ENCODE measurements at regions not wholly inside any gene's neighbourhood (a gene's known extent, or its start where the extent isn't known, plus 50 kb on each side); places are given as distances from the start of the nearest gene placed in this dataset.
A peak's percentile ranks its signal among the peaks of the same experiment; 100 is the strongest.

DNA sequence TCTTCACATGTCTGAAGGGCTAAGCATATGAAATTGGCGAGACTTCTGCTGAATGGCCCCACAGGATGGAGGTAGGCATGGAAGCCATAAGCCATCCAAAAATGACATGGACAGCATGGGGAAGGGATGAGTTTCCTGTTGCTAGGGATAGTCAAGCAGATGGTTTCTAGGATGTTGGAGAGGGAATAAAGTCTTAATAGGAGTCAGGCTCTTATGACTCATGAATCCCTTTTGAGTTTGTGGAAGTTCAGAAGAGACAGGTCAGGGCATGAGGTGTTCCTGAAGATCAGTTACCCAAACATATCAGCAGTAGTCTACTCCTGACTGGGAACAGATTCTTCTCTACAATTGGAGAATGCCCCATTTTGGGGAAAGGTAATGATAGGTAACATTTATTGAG is 243.9 kb downstream of the REEP3 start:
- Histone ChIP-seq H3K79me2 (ENCODE audit: low read length) (no peaks in the 10 kb centered on the region), H3K4me1 (ENCODE audit: low read length) (0 out of 2 replicates have a peak, but pooled peaks cover 3% of the 10 kb centered on the region), H3K9me3 (ENCODE audit: insufficient read depth, low read length) (no peaks in the 10 kb centered on the region), H3K27ac (ENCODE audit: low read length) (no peak overlapping the region), H3K9ac (ENCODE audit: low read length) (no peak overlapping the region), H3K4me3 (ENCODE audit: low read length) (no peak overlapping the region), H4K20me1 (ENCODE audit: insufficient read depth, low read length) (no peaks in the 10 kb centered on the region), H3K27me3 (ENCODE audit: low read depth, low read length) (no peaks in the 10 kb centered on the region), H2AFZ (ENCODE audit: low read depth, low read length) (no peak overlapping the region), H3K4me2 (ENCODE audit: low read length) (no peak overlapping the region), H3K36me3 (replicated peaks; ENCODE audit: low read depth, low read length) (no peaks in the 10 kb centered on the region)
- no peak for TF ChIP-seq EZH2phosphoT487 (IDR thresholded peaks at IDR 0.05; ENCODE audit: low read depth)
- TF ChIP-seq, protein P1, sequence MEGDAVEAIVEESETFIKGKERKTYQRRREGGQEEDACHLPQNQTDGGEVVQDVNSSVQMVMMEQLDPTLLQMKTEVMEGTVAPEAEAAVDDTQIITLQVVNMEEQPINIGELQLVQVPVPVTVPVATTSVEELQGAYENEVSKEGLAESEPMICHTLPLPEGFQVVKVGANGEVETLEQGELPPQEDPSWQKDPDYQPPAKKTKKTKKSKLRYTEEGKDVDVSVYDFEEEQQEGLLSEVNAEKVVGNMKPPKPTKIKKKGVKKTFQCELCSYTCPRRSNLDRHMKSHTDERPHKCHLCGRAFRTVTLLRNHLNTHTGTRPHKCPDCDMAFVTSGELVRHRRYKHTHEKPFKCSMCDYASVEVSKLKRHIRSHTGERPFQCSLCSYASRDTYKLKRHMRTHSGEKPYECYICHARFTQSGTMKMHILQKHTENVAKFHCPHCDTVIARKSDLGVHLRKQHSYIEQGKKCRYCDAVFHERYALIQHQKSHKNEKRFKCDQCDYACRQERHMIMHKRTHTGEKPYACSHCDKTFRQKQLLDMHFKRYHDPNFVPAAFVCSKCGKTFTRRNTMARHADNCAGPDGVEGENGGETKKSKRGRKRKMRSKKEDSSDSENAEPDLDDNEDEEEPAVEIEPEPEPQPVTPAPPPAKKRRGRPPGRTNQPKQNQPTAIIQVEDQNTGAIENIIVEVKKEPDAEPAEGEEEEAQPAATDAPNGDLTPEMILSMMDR (IDR thresholded peaks at IDR 0.05; ENCODE audit: low read depth, low read length), result no peak

DNA sequence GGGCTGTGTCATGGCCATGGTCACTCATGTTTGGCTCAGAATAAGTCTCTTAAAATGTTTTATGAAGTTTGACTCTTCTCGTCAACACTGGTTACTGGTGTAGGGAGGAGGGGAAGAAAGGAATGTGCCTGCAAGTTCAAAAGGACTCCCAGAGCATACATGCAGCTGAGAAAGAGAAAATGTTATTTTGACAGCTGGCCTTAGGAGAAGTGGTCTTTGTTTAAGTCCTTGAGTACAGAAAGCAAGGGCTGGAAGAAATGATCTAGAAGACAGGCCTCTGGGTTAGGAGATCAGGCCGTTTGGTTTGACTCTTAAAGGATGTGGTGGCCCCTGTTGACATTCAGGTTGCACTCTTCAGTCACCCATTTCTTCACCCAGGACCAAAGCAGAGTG is 245.5 kb downstream of the REEP3 start:
- no peaks in the 10 kb centered on the region for H3K27me3 ChIP-seq (ENCODE audit: low read depth, low read length)
- no peak overlapping the region for H3K9ac ChIP-seq (ENCODE audit: low read length)
- TF ChIP-seq EZH2phosphoT487 (IDR thresholded peaks at IDR 0.05; ENCODE audit: low read depth), result no peak
- TF ChIP-seq, protein P1 (IDR thresholded peaks at IDR 0.05; ENCODE audit: low read depth, low read length), result no peak
- H3K27ac ChIP-seq (ENCODE audit: low read length), result no peak overlapping the region
- H3K4me3 ChIP-seq (ENCODE audit: low read length), result no peak overlapping the region
- H2AFZ ChIP-seq (ENCODE audit: low read depth, low read length), result no peak overlapping the region
- no peaks in the 10 kb centered on the region for H3K9me3 ChIP-seq (ENCODE audit: insufficient read depth, low read length)
- H3K4me1 ChIP-seq (ENCODE audit: low read length), result 0 out of 2 replicates have a peak, but pooled peaks cover 3% of the 10 kb centered on the region
- H3K4me2 ChIP-seq (ENCODE audit: low read length), result no peak overlapping the region
- H3K36me3 ChIP-seq (replicated peaks; ENCODE audit: low read depth, low read length), result no peaks in the 10 kb centered on the region
- no peaks in the 10 kb centered on the region for H3K79me2 ChIP-seq (ENCODE audit: low read length)
- H4K20me1 ChIP-seq (ENCODE audit: insufficient read depth, low read length), result no peaks in the 10 kb centered on the region

DNA sequence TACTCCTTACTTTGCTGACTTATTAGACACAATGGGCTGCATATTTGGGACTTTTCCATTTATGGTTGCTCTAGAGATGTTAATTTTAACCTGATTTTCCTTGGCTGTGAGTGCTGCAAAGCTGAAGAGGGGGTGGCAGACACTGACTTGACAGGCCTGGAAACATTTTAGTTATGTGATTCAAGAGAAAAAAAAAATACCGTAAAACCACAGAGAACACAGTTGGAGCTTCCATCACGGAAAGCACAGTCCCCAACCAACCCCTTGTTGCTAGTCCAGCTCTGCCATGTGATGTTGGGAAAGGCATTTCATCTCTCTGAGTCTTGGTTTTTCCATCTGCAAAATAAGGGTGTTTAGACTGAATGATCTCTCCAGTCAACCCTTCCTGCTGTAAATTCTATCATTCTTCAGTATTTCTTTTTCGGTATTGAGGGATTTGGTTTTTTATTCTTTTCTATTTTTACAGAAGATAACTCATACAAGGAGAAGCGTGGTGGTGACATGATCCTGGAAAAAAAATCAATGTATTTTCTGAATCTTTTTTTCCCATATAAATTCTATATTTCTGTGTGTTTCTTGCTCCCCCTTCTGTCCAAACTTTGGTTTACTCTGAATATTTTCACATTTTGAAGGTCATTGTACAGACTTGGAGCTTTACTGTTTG is 246.1 kb downstream of the REEP3 start:
- Histone ChIP-seq H3K9ac (ENCODE audit: low read length) (no peak overlapping the region), H3K9me3 (ENCODE audit: insufficient read depth, low read length) (no peaks in the 10 kb centered on the region), H3K4me3 (ENCODE audit: low read length) (no peak overlapping the region), H3K27ac (ENCODE audit: low read length) (no peak overlapping the region), H3K4me2 (ENCODE audit: low read length) (no peak overlapping the region; the same call in 1 of the 2 replicates), H3K36me3 (replicated peaks; ENCODE audit: low read depth, low read length) (no peaks in the 10 kb centered on the region), H3K27me3 (ENCODE audit: low read depth, low read length) (no peaks in the 10 kb centered on the region), H2AFZ (ENCODE audit: low read depth, low read length) (no peak overlapping the region), H4K20me1 (ENCODE audit: insufficient read depth, low read length) (no peaks in the 10 kb centered on the region), H3K79me2 (ENCODE audit: low read length) (no peaks in the 10 kb centered on the region), H3K4me1 (ENCODE audit: low read length) (0 out of 2 replicates have a peak, but pooled peaks cover 3% of the 10 kb centered on the region)
- TF ChIP-seq, protein P1 (IDR thresholded peaks at IDR 0.05; ENCODE audit: low read depth, low read length), result peak; percentile 51
- no peak for TF ChIP-seq EZH2phosphoT487 (IDR thresholded peaks at IDR 0.05; ENCODE audit: low read depth)

DNA sequence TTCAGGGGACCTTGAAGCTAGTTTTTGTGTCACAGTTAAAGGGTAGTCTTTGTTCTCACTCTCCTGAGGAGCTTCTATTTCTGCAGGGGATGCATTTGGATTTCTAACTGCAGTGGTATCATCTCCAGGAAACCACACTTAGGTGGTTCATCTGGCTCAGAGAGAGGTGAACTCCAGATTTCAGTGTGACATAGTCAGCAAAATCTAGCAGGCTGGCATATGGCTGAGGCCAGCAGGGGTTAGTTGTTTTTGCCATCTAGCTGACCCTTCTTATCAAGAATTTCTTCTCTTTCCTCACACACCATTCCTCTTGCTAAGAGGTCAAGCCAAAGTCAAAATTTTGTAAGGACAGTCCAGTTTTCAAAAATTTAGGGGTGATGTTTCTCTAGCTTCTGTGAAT is 248.2 kb downstream of the REEP3 start:
- no peak overlapping the region for H3K27ac ChIP-seq (ENCODE audit: low read length)
- no peak overlapping the region for H3K9ac ChIP-seq (ENCODE audit: low read length)
- H3K4me3 ChIP-seq (ENCODE audit: low read length), result no peak overlapping the region
- no peak overlapping the region for H2AFZ ChIP-seq (ENCODE audit: low read depth, low read length)
- no peaks in the 10 kb centered on the region for H3K9me3 ChIP-seq (ENCODE audit: insufficient read depth, low read length)
- 0 out of 2 replicates have a peak, but pooled peaks cover 4% of the 10 kb centered on the region for H3K27me3 ChIP-seq (ENCODE audit: low read depth, low read length)
- TF ChIP-seq, protein P1 (IDR thresholded peaks at IDR 0.05; ENCODE audit: low read depth, low read length), result no peak
- no peaks in the 10 kb centered on the region for H3K36me3 ChIP-seq (replicated peaks; ENCODE audit: low read depth, low read length)
- H3K4me2 ChIP-seq (ENCODE audit: low read length), result no peak overlapping the region
- no peaks in the 10 kb centered on the region for H3K79me2 ChIP-seq (ENCODE audit: low read length)
- no peaks in the 10 kb centered on the region for H4K20me1 ChIP-seq (ENCODE audit: insufficient read depth, low read length)
- H3K4me1 ChIP-seq (ENCODE audit: low read length), result 0 out of 2 replicates have a peak, but pooled peaks cover 3% of the 10 kb centered on the region
